CD4-positive, alpha-beta T cell treated with Interleukin-12 subunit alpha and Interleukin-12 subunit beta, for 1 hour (primary cell): ENCODE measurements at regions not wholly inside any gene's neighbourhood (a gene's known extent, or its start where the extent isn't known, plus 50 kb on each side); places are given as distances from the start of the nearest gene placed in this dataset.
"Not testable (repeated sequence)": the region's sequence is repeated elsewhere in the genome, so short reads cannot be mapped to it uniquely, and the experiment has no call there.

Source experiments
- DNase-seq: peaks from one replicate; pipeline ENCODE4 v3.0.0-alpha.2; 2020

- no peak for DNase-seq
Observed at GRCh38 chr9:95729046-95729445, 146.4 kb upstream of the ERCC6L2 start.

GRCh38 chr9:95727947-95728520 is 147.5 kb upstream of the ERCC6L2 start:
- DNase-seq, result no peak

- peak; percentile 35 for DNase-seq
Observed at GRCh38 chr9:95726756-95727155, 148.7 kb upstream of the ERCC6L2 start.

- no peak for DNase-seq
Observed at GRCh38 chr9:95725045-95725444, 150.4 kb upstream of the ERCC6L2 start.

- peak; percentile 79 for DNase-seq
Observed at GRCh38 chr9:95724253-95724991, 151.1 kb upstream of the ERCC6L2 start.

- no peak for DNase-seq
Observed at GRCh38 chr9:95722141-95722540, 153.3 kb upstream of the ERCC6L2 start.

GRCh38 chr9:95721061-95721531 is 154.4 kb upstream of the ERCC6L2 start:
- DNase-seq, result no peak

- no peak for DNase-seq
Observed at GRCh38 chr9:95720496-95720895, 155.0 kb upstream of the ERCC6L2 start.

- no peak for DNase-seq
Observed at GRCh38 chr9:95719354-95719753, 156.1 kb upstream of the ERCC6L2 start.

- no peak for DNase-seq
Observed at GRCh38 chr9:95718263-95718662, 157.2 kb upstream of the ERCC6L2 start.

GRCh38 chr9:95715868-95716435 is 159.5 kb upstream of the ERCC6L2 start:
- no peak for DNase-seq

GRCh38 chr9:95710446-95710845 is 165.0 kb upstream of the ERCC6L2 start:
- DNase-seq, result no peak

GRCh38 chr9:95696701-95697100 is 178.8 kb upstream of the ERCC6L2 start:
- DNase-seq, result no peak

GRCh38 chr9:95691435-95691834 is 174.7 kb upstream of the PTCH1 start:
- no peak for DNase-seq

GRCh38 chr9:95689669-95690068 is 172.9 kb upstream of the PTCH1 start:
- no peak for DNase-seq

GRCh38 chr9:95684516-95684915 is 167.7 kb upstream of the PTCH1 start:
- DNase-seq, result no peak

GRCh38 chr9:95680306-95680705 is 163.5 kb upstream of the PTCH1 start:
- DNase-seq, result not testable (repeated sequence)

- no peak for DNase-seq
Observed at GRCh38 chr9:95679874-95680273, 163.1 kb upstream of the PTCH1 start.

- no peak for DNase-seq
Observed at GRCh38 chr9:95678759-95679158, 162.0 kb upstream of the PTCH1 start.

- no peak for DNase-seq
Observed at GRCh38 chr9:95670122-95670521, 153.4 kb upstream of the PTCH1 start.

GRCh38 chr9:95669253-95669652 is 152.5 kb upstream of the PTCH1 start:
- no peak for DNase-seq

GRCh38 chr9:95667789-95668188 is 151.0 kb upstream of the PTCH1 start:
- no peak for DNase-seq

- DNase-seq, result no peak
Observed at GRCh38 chr9:95666785-95667155, 150.0 kb upstream of the PTCH1 start.

- no peak for DNase-seq
Observed at GRCh38 chr9:95666096-95666784, 149.5 kb upstream of the PTCH1 start.
